ENCODE measurements at regions not wholly inside any gene's neighbourhood (a gene's known extent, or its start where the extent isn't known, plus 50 kb on each side); places are given as distances from the start of the nearest gene placed in this dataset.

DNA sequence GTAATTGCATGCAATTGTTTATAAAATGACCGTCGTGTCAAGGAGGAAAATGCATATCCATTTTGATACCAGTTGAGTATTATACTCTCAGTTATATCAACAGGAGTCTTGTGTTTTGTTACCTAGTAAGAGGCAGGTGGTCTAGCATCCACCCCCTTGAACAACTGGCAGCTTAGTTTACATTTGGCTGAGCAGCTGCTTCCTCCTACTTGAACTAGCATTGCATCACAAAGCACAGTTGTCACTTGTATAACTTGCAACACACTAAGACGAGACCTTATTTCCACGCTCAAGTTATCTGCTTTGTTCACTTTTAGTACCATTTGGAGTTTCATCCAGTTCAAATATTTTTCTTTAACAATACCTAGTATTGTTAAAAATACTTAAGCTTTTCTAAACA is 75.4 kb upstream of the UBE2E3 start:
- DNase-seq (ENCODE audit: low spot score): no peak
- TF ChIP-seq CTCF (IDR thresholded peaks at IDR 0.05; ENCODE audit: borderline replicate concordance, control extremely low read depth, extremely low read depth, insufficient read depth, missing control alignments): no peak
- in situ Hi-C loops (cut with MboI; ENCODE audit: low sequenced_read_pairs, unreplicated experiment): no loop called here

GRCh38 chr2:180901331-180901730 is 79.1 kb upstream of the UBE2E3 start:
- no peak for TF ChIP-seq CTCF (IDR thresholded peaks at IDR 0.05; ENCODE audit: borderline replicate concordance, control extremely low read depth, extremely low read depth, insufficient read depth, missing control alignments)
- in situ Hi-C loops (cut with MboI; ENCODE audit: low sequenced_read_pairs, unreplicated experiment): no loop called here

GRCh38 chr2:180893752-180894151 is 86.7 kb upstream of the UBE2E3 start:
- in situ Hi-C loops (cut with MboI; ENCODE audit: low sequenced_read_pairs, unreplicated experiment): no loop called here
- no peak for TF ChIP-seq CTCF (IDR thresholded peaks at IDR 0.05; ENCODE audit: borderline replicate concordance, control extremely low read depth, extremely low read depth, insufficient read depth, missing control alignments)
- no peak for DNase-seq (ENCODE audit: low spot score)

More at GRCh38 chr2:180901331-180901730, 79.1 kb upstream of the UBE2E3 start:
- DNase-seq (ENCODE audit: low spot score): no peak

GRCh38 chr2:180892091-180892490 is 88.3 kb upstream of the UBE2E3 start:
- in situ Hi-C loops (cut with MboI; ENCODE audit: low sequenced_read_pairs, unreplicated experiment): no loop called here
- no peak for DNase-seq (ENCODE audit: low spot score)
- no peak for TF ChIP-seq CTCF (IDR thresholded peaks at IDR 0.05; ENCODE audit: borderline replicate concordance, control extremely low read depth, extremely low read depth, insufficient read depth, missing control alignments)

- in situ Hi-C loops (cut with MboI; ENCODE audit: low sequenced_read_pairs, unreplicated experiment): no loop called here
- DNase-seq (ENCODE audit: low spot score): no peak
Observed at GRCh38 chr2:180891360-180891759, 89.0 kb upstream of the UBE2E3 start.

DNA sequence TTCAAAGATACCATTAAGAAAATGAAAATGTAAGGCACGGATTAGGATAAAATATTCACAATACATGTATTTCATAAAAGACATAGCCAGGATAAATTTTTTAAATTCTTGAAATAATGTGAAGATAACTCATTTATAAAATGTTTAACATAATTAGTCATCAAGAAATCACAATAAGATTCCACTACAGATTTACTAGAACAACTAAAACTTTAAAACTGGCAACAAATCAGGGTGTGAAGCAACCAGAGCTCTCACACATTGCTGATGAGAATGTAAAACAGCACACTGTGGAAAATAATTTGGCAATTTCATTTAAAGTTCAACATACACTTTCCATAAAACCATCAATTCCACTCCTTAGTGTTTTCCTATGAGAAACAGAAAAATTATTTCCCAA is 89.6 kb upstream of the UBE2E3 start:
- TF ChIP-seq CTCF (IDR thresholded peaks at IDR 0.05; ENCODE audit: borderline replicate concordance, control extremely low read depth, extremely low read depth, insufficient read depth, missing control alignments): no peak
- no peak for DNase-seq (ENCODE audit: low spot score)
- in situ Hi-C loops (cut with MboI; ENCODE audit: low sequenced_read_pairs, unreplicated experiment): no loop called here

More at GRCh38 chr2:180891360-180891759, 89.0 kb upstream of the UBE2E3 start:
- no peak for TF ChIP-seq CTCF (IDR thresholded peaks at IDR 0.05; ENCODE audit: borderline replicate concordance, control extremely low read depth, extremely low read depth, insufficient read depth, missing control alignments)

GRCh38 chr2:180882959-180883358 is 97.4 kb upstream of the UBE2E3 start:
- in situ Hi-C loops (cut with MboI; ENCODE audit: low sequenced_read_pairs, unreplicated experiment): no loop called here
- no peak for TF ChIP-seq CTCF (IDR thresholded peaks at IDR 0.05; ENCODE audit: borderline replicate concordance, control extremely low read depth, extremely low read depth, insufficient read depth, missing control alignments)
- DNase-seq (ENCODE audit: low spot score): no peak

Data from GM13976 (cell line).